ENCODE measurements at regions not wholly inside any gene's neighbourhood (a gene's known extent, or its start where the extent isn't known, plus 50 kb on each side); places are given as distances from the start of the nearest gene placed in this dataset.

DNA sequence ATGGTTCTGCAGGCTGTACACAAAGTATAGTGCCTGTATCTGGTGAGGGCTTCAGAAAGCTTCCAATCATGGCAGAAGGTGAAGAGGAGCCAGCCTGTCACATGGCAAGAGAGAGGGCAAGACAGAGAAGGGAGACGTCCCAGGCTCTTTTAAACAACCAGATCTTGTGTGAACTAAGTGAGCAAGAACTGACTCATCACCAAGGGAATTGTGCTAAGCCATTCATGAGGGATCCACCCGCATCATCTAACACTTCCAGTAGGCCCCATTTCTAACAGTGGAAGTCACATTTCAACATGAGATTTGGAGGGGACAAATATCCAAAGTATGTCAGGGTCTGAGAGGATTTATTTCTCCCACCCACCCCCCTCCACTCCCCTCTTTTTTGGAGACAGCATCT lies 56.2 kb upstream of the ELAC2 start:
- Histone ChIP-seq H3K36me3 (replicated peaks) (no peaks in the 10 kb centered on the region), H3K9me3 (no peaks in the 10 kb centered on the region), H3K27me3 (ENCODE audit: low read depth) (no peaks in the 10 kb centered on the region), H3K4me3 (no peak overlapping the region), H3K4me1 (no peaks in the 10 kb centered on the region)
- in situ Hi-C loops (cut with MboI; ENCODE audit: low sequenced_read_pairs), result no loop called here
- DNase-seq (ENCODE audit: low spot score in 2 of 2), result no peak

DNA sequence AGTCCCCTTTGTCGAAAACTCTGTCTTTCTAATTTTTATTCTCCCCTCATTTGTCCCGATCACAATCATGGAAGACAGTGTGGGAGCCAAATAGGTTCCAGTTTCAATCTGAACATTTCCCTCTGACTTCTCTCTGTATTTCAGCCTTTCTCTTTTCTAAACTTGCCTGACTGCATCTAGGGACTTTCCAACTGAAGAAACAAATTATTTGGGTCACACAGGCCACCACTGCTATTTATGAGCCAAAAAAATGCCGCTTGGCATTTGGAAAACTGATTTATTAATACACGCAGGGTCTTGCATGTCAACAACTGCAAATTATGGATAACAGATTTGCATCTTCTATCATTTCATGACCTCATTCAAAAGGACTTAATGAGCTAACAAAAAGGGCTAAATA lies 55.2 kb upstream of the ELAC2 start:
- DNase-seq (ENCODE audit: low spot score in 2 of 2), result no peak
- no peaks in the 10 kb centered on the region for H3K4me1 ChIP-seq
- H3K9me3 ChIP-seq, result no peaks in the 10 kb centered on the region
- no peaks in the 10 kb centered on the region for H3K27me3 ChIP-seq (ENCODE audit: low read depth)
- no peaks in the 10 kb centered on the region for H3K36me3 ChIP-seq (replicated peaks)
- H3K4me3 ChIP-seq, result no peak overlapping the region
- in situ Hi-C loops (cut with MboI; ENCODE audit: low sequenced_read_pairs), result no loop called here

DNA sequence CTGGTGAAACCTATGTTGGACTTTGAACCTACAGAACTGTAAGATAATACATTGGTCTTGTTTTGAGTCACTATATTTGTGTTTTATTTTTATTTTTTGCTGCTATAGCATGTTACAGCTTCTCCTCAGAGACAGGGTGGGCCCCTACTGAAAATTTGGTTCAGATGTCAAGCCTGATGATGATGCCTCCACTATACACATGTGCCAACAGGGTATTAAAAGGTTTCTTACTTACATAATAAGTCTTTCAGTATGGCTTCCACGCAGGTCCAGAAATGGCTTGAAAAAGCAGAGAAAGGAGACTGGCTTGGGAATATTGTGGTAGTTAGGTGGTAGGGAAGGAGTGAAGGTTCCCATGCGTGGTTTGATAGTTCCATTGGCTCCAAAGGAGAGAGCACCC lies 52.9 kb upstream of the ELAC2 start:
- Histone ChIP-seq H3K36me3 (replicated peaks) (no peaks in the 10 kb centered on the region), H3K9me3 (no peaks in the 10 kb centered on the region), H3K4me3 (no peak overlapping the region), H3K4me1 (no peaks in the 10 kb centered on the region), H3K27me3 (ENCODE audit: low read depth) (no peaks in the 10 kb centered on the region)
- in situ Hi-C loops (cut with MboI; ENCODE audit: low sequenced_read_pairs), result no loop called here
- no peak for DNase-seq (ENCODE audit: low spot score in 2 of 2)

DNA sequence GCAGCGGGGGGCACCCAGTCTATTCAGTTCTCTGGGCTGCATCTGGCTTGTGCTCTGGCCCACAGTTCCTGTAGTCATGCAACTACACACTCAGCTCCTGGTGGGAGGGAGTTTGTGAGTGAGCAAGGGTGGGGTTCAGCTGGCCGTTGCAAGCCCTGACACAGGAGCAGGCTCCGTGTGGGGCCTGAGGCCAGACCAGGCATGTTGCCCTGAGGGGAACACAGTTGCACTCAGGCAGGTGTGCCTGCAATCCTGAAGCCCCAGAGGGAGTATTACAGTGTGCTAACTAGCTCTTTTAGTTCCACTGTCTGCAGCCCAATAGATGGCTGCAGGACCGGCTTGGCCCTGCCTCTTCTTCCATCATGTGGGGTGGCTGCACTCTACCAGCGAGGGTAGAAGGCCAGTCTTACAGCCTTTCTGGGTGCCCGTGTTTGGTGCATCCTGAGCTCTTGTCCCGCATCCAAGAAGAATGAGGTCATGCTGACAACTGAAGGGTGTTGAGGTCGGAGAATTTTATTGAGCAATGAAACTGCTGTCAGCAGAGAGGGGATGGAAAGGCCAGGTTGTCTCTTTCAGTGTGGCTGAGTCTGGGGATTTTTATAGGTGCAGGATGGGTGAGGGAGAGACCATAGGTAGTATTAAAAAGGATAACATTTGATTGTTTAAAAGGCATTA lies 49.9 kb upstream of the ELAC2 start:
- no peaks in the 10 kb centered on the region for H3K36me3 ChIP-seq (replicated peaks)
- in situ Hi-C loops (cut with MboI; ENCODE audit: low sequenced_read_pairs), result no loop called here
- no peaks in the 10 kb centered on the region for H3K9me3 ChIP-seq
- no peaks in the 10 kb centered on the region for H3K27me3 ChIP-seq (ENCODE audit: low read depth)
- DNase-seq (ENCODE audit: low spot score in 2 of 2), result no peak
- H3K4me1 ChIP-seq, result no peaks in the 10 kb centered on the region
- no peak overlapping the region for H3K4me3 ChIP-seq

Data from HAP-1 (cell line).